GM23338 (cell line): ENCODE measurements at regions not wholly inside any gene's neighbourhood (a gene's known extent, or its start where the extent isn't known, plus 50 kb on each side); places are given as distances from the start of the nearest gene placed in this dataset.

Source experiments
- ATAC-seq: fragments of 200-7000 bp; cut with Tn5 transposase; 3 replicates; pipeline ENCODE4 v1.9.1; 2020
- DNase-seq: peaks from one replicate; pipeline ENCODE4 v3.0.0-alpha.2; 2015; ENCODE audit warnings: low spot score
- H2AFZ ChIP-seq: fragments of 200-600 bp; sonication (generic); 2 replicates; pipeline ENCODE4 v1.8.0; 2016; ENCODE audit warnings: antibody characterized with exemption, mild to moderate bottlenecking, moderate library complexity
- H3F3A ChIP-seq: fragments of 200-600 bp; sonication (generic); replicated peaks from 2 replicates; pipeline ENCODE4 v1.8.0; 2017; ENCODE audit warnings: antibody characterized with exemption, mixed run types, low read depth
- H3K27ac ChIP-seq: fragments of 200-600 bp; sonication (generic); 2 replicates; pipeline ENCODE4 v1.6.1; 2016; ENCODE audit warnings: low read depth
- H3K27me3 ChIP-seq: fragments of 200-600 bp; sonication (generic); 2 replicates; pipeline ENCODE4 v1.8.0; 2016; ENCODE audit warnings: mild to moderate bottlenecking, mixed run types, moderate library complexity; ENCODE audit not compliant: insufficient read depth
- H3K36me3 ChIP-seq: fragments of 200-600 bp; sonication (generic); 2 replicates; pipeline ENCODE4 v1.8.0; 2016; ENCODE audit warnings: mild to moderate bottlenecking; ENCODE audit not compliant: insufficient read depth
- H3K4me1 ChIP-seq: fragments of 200-600 bp; sonication (generic); 2 replicates; pipeline ENCODE4 v1.8.0; 2016; ENCODE audit warnings: mild to moderate bottlenecking, moderate library complexity; ENCODE audit not compliant: insufficient read depth
- H3K4me2 ChIP-seq: fragments of 200-600 bp; sonication (generic); 2 replicates; pipeline ENCODE4 v1.7.1; 2017; ENCODE audit warnings: mixed run types
- H3K4me3 ChIP-seq: fragments of 200-600 bp; sonication (generic); 2 replicates; pipeline ENCODE4 v1.6.1; 2016; ENCODE audit warnings: mixed run types
- H3K79me2 ChIP-seq: fragments of 200-600 bp; sonication (generic); replicated peaks from 2 replicates; pipeline ENCODE4 v1.8.0; 2017; ENCODE audit warnings: mild to moderate bottlenecking; ENCODE audit not compliant: insufficient read depth
- H3K9me2 ChIP-seq: fragments of 200-600 bp; sonication (generic); 2 replicates; pipeline ENCODE4 v1.8.0; 2017; ENCODE audit not compliant: insufficient read depth
- H4K20me1 ChIP-seq: fragments of 200-600 bp; sonication (generic); replicated peaks from 2 replicates; pipeline ENCODE4 v1.8.0; 2017; ENCODE audit warnings: mild to moderate bottlenecking; ENCODE audit not compliant: insufficient read depth
- H3K27ac Mint-ChIP-seq: 2 replicates; pipeline ENCODE4 v1.8.0; 2020; ENCODE audit warnings: inconsistent platforms, mild to moderate bottlenecking, moderate library complexity, mixed read lengths
- H3K27me3 Mint-ChIP-seq: 3 replicates; pipeline ENCODE4 v1.8.0; 2022; ENCODE audit warnings: low read depth, mild to moderate bottlenecking, moderate library complexity, mixed read lengths, inconsistent platforms; ENCODE audit not compliant: insufficient read depth, poor library complexity
- H3K36me3 Mint-ChIP-seq: 3 replicates; pipeline ENCODE4 v1.8.0; 2021; ENCODE audit warnings: low read depth, mild to moderate bottlenecking, inconsistent platforms, moderate library complexity, mixed read lengths
- H3K4me1 Mint-ChIP-seq: 3 replicates; pipeline ENCODE4 v1.8.0; 2020; ENCODE audit warnings: mild to moderate bottlenecking, inconsistent platforms, mixed read lengths
- H3K4me3 Mint-ChIP-seq: 3 replicates; pipeline ENCODE4 v1.8.0; 2021; ENCODE audit warnings: moderate library complexity, mild to moderate bottlenecking, inconsistent platforms, mixed read lengths
- H3K9me3 Mint-ChIP-seq: 3 replicates; pipeline ENCODE4 v1.8.0; 2020; ENCODE audit warnings: moderate library complexity, mild to moderate bottlenecking, inconsistent platforms, mixed read lengths
- CREB1 ChIP-seq: fragments of 250-450 bp; sonication (Bioruptor Pico); IDR thresholded peaks from 2 replicates; pipeline ENCODE4 v1.5.0; 2020; ENCODE audit warnings: low read depth, mild to moderate bottlenecking, moderate library complexity
- CTCF ChIP-seq, 2 experiments: fragments of 200-600 bp in 1 of 2; sonication (generic) in 1 of 2; conservative IDR thresholded peaks; 2 replicates each; pipeline versions ENCODE4 v1.5.1 to v1.6.1; 2016 to 2017; ENCODE audit warnings: antibody characterized with exemption in 2 of 2, low read depth in 2 of 2, mild to moderate bottlenecking in 2 of 2, moderate library complexity in 1 of 2
- ETS1 ChIP-seq: IDR thresholded peaks from 2 replicates; pipeline ENCODE4 v1.6.1; 2016; ENCODE audit warnings: antibody characterized with exemption
- EZH2 ChIP-seq: fragments of 200-600 bp; sonication (generic); IDR thresholded peaks from one replicate; pipeline ENCODE4 v1.8.0; 2017; ENCODE audit warnings: antibody characterized with exemption, mild to moderate bottlenecking, low read depth; ENCODE audit not compliant: unreplicated experiment
- JUNB ChIP-seq: IDR thresholded peaks from one replicate; pipeline ENCODE4 v1.6.1; 2016; ENCODE audit warnings: antibody characterized with exemption; ENCODE audit not compliant: unreplicated experiment
- POLR2AphosphoS5 ChIP-seq: IDR thresholded peaks from 2 replicates; pipeline ENCODE4 v1.6.1; 2016; ENCODE audit warnings: antibody characterized with exemption, low read depth
- REST ChIP-seq: IDR thresholded peaks from one replicate; pipeline ENCODE4 v1.6.1; 2018; ENCODE audit warnings: antibody characterized with exemption; ENCODE audit not compliant: unreplicated experiment
- ZNF114 ChIP-seq: fragments of 250-450 bp; sonication (Bioruptor Pico); IDR thresholded peaks from 2 replicates; pipeline ENCODE4 v1.5.0; 2020; ENCODE audit warnings: mild to moderate bottlenecking, moderate library complexity
- ZNF331 ChIP-seq: fragments of 250-450 bp; sonication (Bioruptor Pico); IDR thresholded peaks from 2 replicates; pipeline ENCODE4 v1.5.0; 2020; ENCODE audit warnings: low read depth, mild to moderate bottlenecking, moderate library complexity
- ZNF462 ChIP-seq: fragments of 250-450 bp; sonication (Bioruptor Pico); IDR thresholded peaks from 2 replicates; pipeline ENCODE4 v1.5.0; 2020; ENCODE audit warnings: mild to moderate bottlenecking, moderate library complexity

GRCh38 chr6:150465610-150466009 is 96.8 kb downstream of the IYD start (continued):
- TF ChIP-seq REST (no peak), JUNB (no peak), CREB1 (CRISPR knock-in tag) (no peak), CTCF (conservative IDR thresholded peaks at IDR 0.05; ENCODE audit: low read depth in 2 of 2) (no peak)

GRCh38 chr6:150466196-150466595 is 97.4 kb downstream of the IYD start:
- no peaks in the 10 kb centered on the region for H3F3A ChIP-seq
- no peak for ATAC-seq
- TF ChIP-seq EZH2 (no peak), JUNB (no peak), ETS1 (no peak), ZNF114 (CRISPR knock-in tag) (no peak), POLR2AphosphoS5 (no peak), CTCF (conservative IDR thresholded peaks at IDR 0.05; ENCODE audit: low read depth in 2 of 2) (no peak), ZNF331 (no peak), ZNF462 (CRISPR knock-in tag) (no peak)

More at GRCh38 chr6:150466196-150466595, 97.4 kb downstream of the IYD start:
- no peak overlapping the region for H3K27ac Mint-ChIP-seq
- no peak overlapping the region for H2AFZ ChIP-seq
- H3K27me3 ChIP-seq = no peaks in the 10 kb centered on the region
- no peak overlapping the region for H3K4me3 ChIP-seq
- no peaks in the 10 kb centered on the region for H3K36me3 ChIP-seq
- no peak overlapping the region for H3K4me3 Mint-ChIP-seq
- H4K20me1 ChIP-seq = no peaks in the 10 kb centered on the region
- H3K36me3 Mint-ChIP-seq = no peaks in the 10 kb centered on the region
- H3K4me1 ChIP-seq = no peaks in the 10 kb centered on the region
- no peaks in the 10 kb centered on the region; the same call in 2 of the 3 replicates for H3K9me3 Mint-ChIP-seq
- no peaks in the 10 kb centered on the region for H3K9me2 ChIP-seq
- DNase-seq = no peak
- no peaks in the 10 kb centered on the region for H3K27me3 Mint-ChIP-seq
- no peak overlapping the region for H3K27ac ChIP-seq
- no peak overlapping the region for H3K4me2 ChIP-seq
- H3K79me2 ChIP-seq = no peaks in the 10 kb centered on the region
- no peaks in the 10 kb centered on the region for H3K4me1 Mint-ChIP-seq
